ENCODE measurements at regions not wholly inside any gene's neighbourhood (a gene's known extent, or its start where the extent isn't known, plus 50 kb on each side); places are given as distances from the start of the nearest gene placed in this dataset.
A peak's percentile ranks its signal among the peaks of the same experiment; 100 is the strongest.
"Not testable (repeated sequence)": the region's sequence is repeated elsewhere in the genome, so short reads cannot be mapped to it uniquely, and the experiment has no call there.

DNA sequence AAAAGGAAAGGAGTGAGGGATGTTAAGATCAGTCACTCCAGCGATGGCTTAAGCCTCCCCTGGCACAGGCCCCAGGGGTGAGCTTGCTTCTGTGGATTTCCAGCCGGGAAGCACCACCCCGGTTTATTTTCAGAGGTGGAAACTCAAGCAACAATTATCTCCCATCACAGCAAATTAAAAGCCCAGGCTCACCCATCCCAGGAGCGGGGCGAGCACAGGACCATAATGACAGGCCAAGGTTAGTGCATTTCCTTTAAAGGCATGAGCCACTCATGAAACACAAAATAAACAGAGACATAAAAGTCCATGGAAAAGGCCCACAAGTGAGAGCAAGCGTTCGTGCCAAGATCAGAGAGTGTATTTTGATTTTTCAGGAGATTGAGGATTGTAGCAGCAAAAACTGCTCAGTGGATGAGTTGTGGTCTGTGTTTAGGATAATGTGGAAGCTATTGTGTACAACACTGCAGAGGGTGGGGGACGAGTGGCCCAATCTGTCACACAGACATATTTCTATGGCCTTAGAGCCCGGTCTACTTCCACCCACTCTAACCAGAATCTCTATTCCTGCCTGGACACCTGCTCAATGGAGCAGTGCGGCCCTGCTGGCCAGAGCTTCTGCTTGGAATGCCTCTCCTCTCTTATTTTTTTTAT is 111.4 kb upstream of the CDC42EP3 start:
- DNase-seq, result no peak

DNA sequence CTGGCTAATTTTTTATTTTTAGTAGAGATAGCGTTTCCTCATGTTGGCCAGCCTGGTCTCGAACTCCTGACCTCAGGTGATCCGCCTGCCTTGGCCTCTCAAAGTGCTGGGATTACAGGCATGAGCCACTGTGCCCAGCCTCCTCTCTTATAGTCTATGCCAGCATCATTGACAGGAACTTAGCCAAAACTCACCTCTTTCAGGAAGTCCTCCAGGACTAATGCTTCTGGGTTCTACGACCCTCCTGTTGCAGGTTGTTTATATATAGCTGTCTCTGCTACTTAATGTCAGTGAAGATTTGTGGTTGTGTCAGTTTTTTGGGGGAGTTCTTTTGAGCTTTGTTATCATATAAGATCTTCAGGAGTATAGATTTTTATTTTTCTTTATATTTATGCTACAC is 112.1 kb upstream of the CDC42EP3 start:
- no peak for DNase-seq

DNA sequence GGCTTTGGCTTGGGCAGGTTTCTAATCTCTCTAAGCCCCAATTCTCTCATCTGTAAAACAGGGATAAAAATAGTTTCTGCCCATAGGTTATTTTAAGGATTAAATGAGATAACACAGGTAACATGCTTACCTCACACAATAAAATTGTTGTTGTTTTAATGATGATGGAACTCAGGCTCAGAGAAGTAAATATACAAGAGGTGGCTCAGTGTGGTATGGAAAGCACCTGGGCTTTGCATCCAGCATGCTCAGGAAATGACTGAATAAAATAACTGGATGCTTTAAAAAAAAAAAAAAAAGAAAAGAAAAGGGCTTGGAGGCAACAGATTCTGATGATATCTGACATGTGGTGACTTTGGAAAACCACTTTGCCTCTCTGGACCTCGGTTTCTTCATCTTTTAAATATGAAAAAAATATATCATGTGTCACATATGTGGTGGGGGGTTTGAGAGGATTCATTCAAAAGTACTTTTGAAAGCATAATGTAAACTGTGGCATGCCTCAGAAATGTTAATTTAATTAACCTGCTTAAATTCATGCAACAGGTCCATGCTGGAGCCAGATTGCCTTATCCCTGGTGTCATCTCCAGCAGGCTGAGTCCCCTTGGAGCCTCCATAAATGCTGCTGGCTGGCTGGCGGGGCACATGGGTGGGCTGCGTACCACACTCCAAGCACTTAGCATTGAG is 112.8 kb upstream of the CDC42EP3 start:
- DNase-seq, result no peak

DNA sequence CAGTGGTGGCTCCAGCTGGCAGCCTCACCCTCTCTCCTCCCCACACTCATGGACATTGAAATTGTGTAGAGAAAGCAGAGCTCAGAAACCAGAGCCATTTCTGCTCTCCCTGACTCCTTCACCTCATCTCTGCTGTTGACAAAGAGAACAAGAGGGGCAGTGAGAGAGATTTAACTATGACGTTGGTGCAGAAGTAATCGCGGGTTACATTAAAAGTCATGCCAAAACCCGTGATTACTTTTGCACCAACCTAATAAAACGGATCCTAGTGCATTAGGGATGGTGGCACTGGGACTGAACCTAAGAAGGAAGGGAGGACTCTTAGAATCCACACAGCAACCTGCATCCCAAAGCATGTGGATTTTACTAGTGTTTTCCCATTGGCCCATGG is 113.3 kb upstream of the CDC42EP3 start:
- DNase-seq, result no peak

DNA sequence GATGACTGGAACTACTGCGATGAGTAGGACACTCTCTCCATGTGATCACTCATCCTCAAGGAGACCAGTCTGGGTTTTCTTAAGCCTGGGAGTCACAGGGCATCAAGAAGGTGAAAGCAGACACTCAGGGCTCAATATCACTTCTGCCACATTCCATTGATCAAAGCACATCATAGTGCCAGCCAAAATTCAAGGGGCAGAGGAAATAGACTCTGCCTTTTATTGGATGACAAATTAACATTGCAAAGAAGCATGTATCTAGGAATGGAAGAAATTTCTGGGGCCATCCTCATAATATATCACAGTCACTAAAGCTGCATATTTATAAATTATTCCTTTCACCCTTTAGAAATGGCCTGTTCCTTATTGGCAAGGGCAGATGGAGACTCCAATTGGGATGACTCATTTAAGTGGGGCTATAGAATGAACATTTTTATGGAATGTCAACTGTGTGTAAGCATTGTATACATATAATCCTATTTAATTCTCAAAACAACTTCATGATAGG is 114.8 kb upstream of the CDC42EP3 start:
- no peak for DNase-seq

DNA sequence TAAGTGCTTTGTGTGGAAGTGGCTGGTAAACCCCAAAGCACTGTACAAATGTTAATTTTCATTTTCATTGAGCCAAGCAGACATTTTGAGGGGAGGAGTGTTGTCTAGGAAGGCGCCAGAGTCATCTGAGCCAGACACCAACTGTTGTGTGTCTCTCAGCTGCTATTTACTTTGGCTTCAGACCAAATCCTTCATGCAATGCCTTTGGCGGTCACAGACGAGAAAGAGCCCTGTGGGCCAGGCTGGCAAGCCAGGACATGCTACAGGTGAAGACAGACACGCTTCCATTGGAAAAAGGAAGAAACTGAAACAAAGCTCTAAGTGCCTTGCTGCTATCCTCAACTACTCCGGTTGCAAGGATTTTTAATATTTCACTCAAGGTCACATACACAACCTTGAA is 115.4 kb upstream of the CDC42EP3 start:
- DNase-seq, result no peak

DNA sequence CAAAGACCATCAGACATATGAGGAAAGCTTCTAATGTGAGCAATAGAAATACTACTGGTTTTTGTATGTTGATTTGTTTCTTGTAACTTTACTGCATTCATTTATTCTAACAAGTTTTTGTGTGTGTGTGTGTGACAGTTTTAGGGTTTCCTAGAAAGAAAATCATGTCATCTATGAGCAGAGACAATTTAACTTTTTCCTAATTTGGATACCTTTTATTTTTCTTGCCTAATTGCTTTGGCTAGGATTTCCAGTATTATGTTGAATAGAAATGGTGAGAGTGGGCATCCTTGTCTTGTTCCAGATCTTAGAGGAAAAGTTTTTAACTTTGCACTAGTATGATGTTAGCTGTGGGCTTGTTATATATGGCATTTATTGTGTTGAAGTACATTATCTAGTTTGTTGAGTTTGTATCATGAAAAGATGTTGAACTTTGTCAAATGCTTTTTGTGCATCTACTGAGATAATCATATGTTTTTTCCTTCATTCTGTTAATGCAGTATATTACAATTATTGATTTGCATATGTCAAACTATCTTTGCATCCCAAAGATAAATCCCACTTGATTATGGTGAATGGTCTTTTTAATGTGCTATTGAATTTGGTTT is 117.3 kb upstream of the CDC42EP3 start:
- DNase-seq, result no peak

DNA sequence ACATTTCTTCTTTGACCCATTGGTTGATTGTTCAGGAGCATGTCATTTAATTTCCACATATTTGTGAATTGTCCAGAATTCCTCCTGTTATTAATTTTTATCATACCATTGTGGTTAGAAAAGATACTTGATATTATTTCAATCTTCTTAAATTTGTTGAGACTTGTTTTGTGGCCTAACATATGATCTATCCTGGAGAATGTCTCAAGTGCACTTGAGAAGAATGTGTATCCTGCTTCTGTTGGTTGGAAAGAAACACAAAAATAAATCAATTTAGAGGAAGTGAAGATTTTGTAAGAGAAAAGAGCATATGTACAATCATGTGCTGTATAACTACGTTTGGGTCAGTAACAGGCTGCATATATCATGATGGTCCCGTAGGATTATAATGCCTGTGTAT is 118.6 kb upstream of the CDC42EP3 start:
- DNase-seq, result no peak

DNA sequence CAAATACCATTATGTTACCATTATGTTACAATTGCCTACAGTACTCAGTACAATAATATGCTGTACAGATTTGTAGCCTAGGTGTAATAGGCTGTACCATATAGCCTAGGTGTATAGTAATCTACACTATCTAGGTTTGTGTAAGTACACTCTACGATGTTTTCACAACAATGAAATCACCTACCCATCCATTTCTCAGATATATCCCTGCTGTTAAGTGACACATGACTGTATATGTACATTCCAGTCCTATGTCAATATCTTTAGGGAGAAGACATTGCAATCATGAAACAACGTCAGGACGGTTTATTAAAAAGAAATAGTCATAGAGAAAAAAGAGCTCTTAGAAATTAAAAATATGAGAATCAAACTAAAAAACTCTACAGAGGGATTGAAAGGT is 119.0 kb upstream of the CDC42EP3 start:
- no peak for DNase-seq

DNA sequence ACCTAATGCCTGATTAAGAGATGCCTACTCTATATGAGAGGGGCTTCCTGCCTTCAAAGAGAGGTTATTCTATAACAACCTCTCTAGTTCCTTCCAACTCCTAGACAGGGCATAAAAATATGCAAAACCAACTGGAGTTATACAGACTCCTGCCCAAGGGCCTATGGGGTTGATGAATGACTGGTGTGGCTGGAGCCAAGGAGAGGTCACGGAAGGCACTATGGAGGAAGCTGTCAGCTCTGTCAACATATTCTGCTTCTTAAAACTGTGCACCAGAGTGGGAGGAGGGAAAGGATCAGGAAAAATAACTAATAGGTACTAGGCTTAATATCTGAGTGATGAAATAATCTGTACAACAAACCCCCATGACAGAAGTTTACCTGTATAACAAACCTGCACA is 120.9 kb upstream of the CDC42EP3 start:
- DNase-seq, result no peak

DNA sequence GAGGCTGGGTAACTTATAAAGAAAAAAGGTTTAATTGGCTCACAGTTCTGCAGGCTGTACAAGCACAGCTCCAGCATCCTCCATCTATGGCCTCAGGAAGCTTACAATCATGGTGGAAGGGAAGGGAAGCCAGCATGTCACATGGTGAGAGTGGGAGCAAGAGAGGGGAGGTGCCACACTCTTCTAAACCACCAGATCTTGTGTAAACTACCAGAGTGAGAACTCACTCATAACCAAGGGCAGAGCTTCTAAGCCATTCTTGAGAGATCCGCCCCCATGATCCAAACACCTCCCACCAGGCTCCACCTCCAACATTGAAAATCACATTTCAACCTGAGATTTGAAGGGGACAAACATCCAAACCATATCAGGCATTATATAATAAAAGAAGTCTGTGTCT is 121.6 kb upstream of the CDC42EP3 start:
- no peak for DNase-seq

DNA sequence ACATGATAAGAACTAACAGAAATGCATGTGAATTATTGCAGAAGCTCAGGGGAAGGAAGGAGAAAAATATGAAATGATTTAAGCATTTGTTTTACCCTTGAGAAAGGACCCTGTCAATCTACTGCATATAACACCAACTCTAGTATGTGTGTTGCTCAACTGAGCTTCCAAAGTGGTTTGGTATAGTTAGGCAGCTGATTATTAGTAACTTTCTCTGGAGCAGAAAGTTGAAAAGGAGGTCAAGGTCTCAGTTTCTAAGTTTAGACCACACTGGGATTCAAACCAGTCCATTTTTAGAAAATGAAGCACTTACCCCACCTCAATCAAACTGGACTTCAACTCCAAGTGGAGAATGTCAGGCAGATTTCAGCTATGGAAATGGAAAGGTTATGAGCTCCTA is 123.3 kb upstream of the CDC42EP3 start:
- DNase-seq, result no peak

DNA sequence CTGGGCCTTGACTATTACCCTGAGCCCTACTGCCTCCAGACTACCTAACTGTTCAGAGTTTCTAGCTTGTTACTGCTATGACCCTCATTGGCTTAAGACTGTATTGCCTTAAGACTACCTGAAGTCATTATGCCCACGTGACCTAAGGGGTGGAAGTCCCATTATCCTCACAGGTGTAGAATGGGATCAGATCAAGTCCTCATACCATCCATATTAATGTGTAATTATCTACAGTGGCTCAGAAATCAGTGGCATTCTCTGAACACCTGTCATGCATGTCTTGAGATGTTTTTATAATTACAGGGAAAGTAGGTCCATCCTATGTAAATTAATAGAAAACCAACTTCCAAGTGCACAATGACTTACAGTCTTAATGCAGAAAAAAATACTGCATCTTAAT is 124.0 kb upstream of the CDC42EP3 start:
- DNase-seq, result no peak

DNA sequence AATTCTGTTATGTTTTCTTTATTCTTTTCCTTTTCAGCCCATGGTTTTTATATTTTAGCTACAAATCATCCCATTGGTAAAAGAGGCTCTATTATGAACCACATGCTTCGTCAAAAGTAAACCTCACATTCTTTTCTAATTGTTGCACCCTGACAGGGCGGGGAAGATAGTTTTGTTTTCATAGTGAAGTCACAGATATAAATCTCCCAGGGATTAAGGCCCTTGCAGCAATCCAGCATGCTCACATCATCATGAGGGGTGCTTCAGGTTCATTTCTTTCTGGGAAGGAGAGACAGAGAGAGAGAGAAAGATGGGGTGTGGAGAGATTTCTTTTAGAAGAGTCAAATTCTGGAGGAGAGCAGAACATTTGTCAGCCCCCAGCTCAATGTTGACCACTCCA is 124.5 kb upstream of the CDC42EP3 start:
- DNase-seq, result no peak

DNA sequence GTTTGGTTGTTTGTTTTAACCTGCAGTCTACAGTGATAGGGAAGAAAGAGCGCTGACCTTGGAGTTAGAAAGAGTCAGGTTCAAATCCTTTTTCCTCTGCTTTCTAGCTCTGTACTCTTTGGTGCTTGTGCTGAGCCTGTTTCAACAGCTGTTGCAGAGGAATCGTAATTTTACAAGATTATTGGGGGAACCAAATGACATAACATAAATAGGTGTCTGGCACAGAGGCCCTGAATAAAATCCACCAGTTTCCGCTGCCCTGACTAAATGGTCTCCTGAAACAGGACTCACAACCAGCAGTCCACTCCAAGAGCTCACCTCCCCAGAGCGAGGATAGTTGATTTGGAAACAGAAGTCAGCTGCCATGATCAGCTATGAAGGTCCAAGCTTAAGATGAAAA is 125.0 kb upstream of the CDC42EP3 start:
- DNase-seq, result no peak

DNA sequence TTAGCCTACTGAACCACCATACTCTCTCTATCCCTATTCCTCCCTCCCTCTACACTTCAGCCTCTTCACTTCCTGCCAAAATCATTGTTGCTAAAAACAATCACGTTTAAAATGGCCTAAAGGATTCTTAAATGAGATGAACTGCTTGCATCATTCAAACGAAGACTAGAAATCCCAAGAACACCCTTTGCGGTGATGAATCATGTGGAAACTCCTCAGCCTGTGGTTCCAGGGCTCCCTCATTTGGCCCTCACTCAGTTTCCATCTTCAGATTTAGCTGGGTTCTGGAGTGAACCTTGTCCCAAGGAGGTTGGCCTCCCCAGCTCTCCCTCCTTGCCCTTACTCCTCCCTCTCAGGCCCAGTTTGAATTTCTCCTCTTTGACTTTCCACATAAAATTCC is 125.6 kb upstream of the CDC42EP3 start:
- DNase-seq, result no peak

DNA sequence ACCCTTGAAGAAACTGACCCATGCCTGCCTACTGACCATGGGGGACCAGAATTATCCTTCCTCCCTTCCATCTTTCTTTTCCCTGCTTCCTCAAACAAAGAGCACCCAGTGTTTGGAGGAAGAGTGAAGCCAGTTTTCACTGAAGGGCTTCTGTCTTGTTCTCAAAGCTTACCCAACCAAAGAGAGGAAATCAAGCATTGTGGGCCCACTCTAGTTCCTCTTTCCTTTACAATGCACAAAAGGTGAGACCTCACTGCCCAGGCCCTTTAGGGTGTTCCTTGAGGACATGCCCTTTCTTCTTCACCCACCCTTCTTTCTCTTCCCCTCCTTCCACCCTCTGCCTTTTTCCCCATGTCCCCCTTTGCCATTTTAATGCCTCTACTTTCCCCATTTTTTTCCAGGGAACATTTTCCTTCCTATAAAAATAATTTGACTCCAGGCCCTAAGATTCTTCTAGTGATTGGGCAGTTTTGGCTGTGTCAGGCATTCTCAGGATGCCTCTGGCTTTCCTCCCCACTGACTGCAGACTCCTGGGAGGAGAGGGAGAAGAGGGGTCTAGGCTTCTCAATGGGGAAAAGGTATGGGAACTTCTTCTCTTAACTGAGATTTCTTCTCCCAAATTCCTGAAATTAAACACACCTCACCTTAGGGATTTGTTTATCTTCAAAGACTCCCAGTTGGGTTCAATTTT is 126.6 kb upstream of the RMDN2 start:
- peak; percentile 32 for DNase-seq

DNA sequence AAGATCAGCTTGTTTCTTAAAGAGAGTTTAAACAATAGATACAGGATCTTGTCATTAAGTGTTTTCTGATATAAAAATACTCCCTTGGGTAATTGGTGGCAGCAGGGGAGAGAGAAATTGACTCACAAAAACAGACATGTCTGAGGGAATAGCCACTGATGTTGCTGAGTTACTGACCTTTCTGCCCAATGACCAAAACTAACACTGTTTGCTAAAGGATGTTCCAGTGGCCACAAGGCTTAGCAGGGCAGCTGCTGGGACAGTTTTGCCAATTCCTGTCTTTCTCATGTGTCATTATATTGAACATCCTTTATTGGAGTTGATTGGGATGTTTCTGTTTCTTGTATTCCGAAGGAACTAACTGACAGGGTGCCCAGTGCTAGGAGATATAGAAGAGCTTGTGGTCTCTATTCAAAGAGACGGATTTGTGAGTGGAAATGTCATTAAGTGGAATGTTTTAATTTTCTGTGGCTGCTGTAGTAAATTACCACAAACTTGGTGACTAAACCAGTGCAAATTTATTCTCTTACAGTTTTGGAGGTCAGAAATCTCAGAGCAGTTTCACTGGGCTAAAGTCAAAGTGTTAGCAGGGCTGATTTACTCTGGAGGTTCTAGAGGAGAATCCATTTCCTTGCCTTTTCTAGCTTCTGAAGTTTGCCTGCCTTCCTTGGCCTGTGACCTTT is 124.8 kb upstream of the RMDN2 start:
- no peak for DNase-seq

DNA sequence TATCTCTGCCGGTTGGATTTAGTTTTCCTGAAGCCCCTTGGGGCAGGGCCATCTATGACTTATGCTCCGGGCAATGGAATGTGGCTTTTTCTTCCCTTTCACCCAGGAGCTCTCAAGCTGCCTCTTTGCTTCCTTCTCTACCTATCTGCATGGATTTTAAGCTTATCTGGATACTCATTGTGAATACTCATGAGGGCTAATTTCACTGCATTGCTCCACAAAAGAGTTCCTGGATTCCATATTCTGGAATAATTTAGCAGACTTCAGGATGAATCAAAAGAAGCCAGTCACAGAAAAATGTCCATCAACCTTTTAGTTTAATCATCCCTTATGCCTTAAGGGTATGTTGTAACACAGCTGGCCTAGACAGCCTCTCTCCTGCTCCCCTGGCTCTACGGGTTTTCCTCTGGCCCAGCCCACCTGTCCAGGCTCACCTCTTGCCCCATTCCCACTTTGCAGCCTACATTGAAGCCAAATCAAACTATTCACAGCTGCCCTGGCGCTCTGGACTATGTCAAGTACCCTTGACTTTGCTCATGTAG is 122.8 kb upstream of the RMDN2 start:
- no peak for DNase-seq

DNA sequence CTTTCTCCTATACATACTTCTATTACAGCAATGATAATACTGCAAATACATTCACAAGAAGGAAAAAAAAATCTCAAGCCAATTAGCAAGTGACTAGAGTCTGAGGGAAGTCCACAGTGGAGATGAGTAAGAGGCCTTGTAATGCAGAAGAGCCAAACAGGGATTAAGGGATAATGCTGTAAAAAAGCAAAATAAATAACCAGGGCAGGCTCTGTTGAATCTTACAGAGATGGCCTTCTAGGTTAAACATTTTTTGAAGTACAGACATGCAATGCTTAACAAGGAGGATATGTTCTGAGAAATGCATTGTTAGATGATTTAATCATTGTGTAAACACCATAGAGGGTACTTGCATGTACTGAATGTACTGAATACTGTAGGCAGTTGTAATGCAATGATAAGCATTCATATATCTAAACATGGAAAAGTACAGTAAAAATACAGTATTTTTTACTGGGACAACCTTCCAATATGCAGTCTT is 122.1 kb upstream of the RMDN2 start:
- no peak for DNase-seq

DNA sequence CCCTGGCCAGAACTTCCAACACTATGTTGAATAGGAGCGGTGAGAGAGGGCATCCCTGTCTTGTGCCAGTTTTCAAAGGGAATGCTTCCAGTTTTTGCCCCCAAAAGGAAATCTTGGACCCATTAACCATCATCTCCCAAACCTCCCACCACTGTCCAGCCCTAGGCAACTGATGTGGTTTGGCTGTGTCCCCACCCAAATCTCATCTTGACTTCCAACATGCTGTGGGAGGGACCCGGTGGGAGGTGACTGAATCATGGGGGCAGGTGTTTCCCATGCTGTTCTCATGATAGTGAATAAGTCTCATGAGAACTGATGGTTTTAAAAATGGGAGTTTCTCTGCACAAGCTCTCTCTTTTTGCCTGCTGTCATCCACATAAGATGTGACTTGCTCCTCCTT is 119.1 kb upstream of the RMDN2 start:
- not testable (repeated sequence) for DNase-seq

DNA sequence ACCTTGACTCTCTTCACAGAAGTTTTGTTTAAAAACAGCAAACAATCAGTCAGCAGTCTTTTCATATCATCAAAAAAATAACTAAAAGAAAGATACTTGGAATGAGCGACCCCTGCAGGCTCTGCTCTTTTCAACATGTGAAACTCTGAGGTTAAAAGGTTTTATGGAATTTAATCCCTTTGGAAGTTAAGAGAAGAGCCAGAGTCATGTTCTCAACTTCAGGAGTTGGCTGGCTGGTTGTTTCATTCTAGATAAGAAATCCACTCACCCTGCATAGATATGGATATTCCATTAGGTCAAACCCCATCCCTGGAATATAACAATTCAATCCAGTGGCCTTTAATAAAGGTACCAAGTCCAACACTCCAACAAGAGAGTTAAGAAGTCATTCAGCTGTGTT is 115.6 kb upstream of the RMDN2 start:
- peak; percentile 44 for DNase-seq
